Hematopoietic multipotent progenitor cell treated with erythropoietin and hydrocortisone succinate and interleukin-3 and kit ligand, for 4 days (in vitro differentiated cells): ENCODE measurements at regions not wholly inside any gene's neighbourhood (a gene's known extent, or its start where the extent isn't known, plus 50 kb on each side); places are given as distances from the start of the nearest gene placed in this dataset.
"Not testable (repeated sequence)": the region's sequence is repeated elsewhere in the genome, so short reads cannot be mapped to it uniquely, and the experiment has no call there.

Experiments used
- DNase-seq: peaks from one replicate; pipeline ENCODE4 v3.0.0-alpha.2; 2015

DNA sequence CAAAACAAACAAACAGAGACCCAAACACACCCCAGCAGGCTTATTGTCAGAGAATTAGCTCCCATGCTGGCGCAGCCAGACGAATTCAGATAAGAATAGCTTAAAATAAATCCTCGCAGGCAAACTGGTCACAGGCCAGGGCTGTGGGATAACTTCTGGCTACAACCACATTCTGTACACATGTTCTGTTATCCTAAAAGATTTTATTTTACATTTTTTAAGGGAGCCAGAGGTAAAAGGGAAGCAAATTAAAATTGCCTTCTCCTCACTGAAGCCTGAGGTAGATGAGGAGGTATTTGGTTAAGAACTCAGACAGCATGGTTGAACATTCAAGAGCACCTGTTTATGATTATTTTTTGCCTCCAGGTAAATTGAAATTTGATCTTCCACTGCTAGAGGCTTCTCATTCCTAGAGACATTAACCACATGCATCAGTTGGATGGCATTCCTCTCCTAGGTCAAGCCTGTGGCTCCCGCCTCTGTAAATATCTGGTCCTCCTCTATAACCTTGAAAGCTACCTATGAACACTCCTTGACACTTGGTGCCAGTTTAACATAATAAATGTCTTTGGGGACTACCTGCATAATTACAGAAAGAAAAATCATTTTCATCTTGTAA lies 190.3 kb downstream of the SATB1 start:
- DNase-seq = no peak

DNA sequence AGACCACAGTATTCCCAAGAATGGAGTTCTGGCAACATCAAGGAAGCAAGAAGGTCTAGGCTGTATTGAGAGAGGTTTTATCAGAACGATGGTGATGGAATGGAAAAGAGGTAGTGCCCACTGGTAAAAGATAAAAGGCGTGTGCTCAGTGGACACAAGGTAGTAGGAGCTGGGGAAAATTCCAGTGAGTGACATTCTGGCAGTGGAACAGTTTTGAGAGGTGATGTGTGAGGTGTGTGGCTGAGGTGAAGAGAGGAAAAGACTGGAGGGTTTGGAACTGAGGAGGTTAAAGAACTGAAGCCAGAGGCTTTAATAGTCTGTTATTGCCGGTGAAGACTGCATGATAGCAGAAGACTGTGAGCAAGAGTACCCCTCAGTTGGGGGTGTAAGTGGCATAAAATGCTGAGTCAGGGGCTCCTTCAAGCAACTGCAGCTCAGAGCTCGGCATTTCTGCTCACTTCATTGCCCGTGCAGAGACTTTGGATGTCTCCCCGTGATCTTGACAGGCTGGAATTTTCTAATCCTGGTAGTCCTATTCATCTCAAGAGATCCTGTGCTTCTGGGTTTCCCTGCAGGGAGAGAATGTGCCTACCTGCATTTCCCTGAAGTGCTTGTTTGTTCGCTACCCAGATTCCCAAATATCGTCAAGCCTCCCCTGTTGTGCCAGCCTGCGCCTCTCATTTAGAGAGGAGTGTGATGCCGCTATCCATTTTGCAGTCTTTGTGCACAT lies 191.0 kb downstream of the SATB1 start:
- no peak for DNase-seq

DNA sequence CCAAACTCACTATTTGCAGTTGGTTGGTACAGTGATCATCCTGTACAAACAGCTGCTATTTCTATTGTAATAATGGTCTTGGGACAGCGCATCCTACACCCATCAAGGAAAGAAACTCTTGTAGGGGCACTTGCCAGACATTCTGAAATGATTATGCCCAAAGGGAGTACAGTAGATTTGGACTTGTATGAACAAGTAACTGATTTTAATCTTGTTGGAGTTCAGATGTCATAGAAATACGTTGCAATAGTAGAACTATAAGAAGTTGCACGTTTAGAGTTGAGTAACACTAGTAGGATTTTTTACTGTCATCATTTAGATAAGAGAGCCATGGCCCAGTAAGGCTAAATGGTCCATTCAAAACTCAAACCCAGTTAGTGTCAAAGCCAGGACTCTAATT lies 192.8 kb downstream of the SATB1 start:
- no peak for DNase-seq

DNA sequence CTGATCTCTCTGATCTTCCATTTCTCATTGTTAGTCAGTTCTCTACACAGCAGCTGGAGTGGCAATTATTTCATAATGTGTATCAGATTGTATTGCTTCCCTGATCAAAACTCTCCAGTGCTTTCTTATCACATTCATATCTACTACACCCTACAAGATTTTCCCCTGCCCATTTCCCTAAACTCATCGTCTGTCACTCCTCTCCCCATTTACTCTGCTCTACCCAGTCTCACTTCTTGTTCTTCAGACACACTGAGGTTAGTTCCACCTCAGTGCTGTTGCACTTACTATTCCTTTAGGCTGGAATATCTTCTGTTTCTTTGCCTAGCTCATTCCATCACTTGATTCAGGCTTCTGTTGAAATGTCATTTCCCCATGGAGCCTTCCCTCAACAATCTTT lies 197.1 kb downstream of the SATB1 start:
- DNase-seq = no peak

DNA sequence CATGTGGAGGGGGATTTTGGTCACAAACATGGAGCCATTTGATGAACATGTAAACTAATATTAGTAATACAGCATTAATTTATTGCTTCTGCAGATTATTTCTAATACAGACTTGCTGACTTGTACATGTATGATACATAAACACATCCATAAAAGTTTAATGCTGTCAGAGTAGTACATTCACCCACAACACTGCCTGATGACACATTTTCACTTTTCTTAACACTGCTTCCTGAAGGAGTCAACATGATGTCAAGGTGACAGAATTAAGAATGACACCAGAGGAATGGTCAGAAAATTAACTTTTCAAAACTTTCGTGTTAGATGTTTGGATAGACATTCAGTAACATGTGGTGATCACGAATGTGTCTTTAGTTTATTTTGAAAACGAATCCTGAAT lies 199.4 kb downstream of the SATB1 start:
- DNase-seq = no peak

DNA sequence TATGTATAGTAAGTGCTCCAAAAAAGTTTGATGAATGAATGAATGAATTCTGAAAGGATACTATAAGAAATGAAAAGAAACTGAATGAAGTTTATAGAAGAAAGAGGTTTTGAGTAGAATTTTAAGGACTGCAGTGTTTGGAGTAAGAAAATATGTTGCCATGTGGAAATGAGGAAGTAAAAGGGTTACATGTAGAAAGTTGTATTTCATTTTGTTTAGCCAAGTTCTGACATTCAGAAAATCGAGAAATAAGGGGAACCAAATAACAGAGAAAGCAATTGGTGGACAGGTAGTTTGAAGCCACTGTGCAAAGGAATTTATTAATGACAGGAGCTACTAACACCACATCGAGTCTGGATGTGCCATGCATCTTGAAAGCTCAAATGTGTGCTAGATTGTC lies 200.7 kb downstream of the SATB1 start:
- DNase-seq = peak; percentile 45

DNA sequence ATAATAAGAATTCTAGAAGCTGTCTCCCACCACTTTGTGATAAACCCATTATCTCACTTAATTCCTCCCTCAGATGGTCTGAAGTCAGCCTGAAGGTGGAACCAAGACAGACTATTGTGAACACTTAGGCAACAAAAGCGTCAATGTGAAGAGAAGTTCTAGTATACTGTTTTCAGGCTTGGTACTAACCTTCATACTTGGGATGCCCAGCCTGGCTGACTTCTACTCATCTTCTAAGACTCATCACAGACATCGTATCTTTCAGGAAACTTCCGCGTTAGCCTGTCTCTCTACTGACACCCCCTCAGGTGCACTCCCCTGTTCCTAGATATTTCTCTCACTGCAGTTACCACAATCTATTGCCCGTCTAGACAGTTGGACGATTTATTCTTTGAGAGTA lies 201.2 kb downstream of the SATB1 start:
- no peak for DNase-seq

DNA sequence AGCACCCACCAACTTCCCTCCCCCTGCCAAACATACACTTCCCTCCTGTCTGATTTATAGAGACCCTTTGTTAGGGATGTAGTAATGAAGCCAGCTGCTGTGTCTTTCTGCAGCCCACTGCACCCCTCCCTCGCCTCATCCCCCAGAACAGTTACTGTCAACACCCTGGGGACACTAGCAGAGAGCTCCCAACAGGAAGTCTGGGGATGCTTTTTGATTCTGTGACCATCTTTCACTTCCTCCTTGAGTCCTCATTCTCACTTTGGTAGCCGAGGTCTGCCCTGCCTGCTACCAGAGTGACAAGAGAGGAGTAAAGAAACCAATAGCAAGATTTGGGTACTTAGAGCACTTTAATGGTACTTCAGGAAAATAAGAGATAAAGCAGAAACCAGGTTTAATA lies 201.6 kb downstream of the SATB1 start:
- DNase-seq = peak; percentile 82

DNA sequence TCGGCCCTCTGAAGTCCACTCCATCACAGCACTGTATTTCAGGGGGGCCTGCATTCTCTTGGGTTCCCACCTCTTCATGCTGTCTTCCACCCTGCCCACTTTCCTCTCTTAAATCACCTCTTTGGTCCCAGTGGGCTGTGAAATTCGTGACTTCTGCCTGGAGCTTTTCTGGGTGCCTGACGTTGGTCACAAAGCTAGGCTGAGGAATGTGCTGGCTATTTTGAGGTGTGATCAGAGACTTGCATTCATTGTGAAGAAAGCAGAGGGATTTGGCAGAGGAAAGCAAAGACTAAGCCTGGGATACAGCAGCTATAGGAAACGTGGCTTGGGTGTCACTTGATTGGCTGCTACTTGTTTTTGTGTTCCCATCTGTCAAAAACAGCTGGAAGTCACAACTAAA lies 202.5 kb downstream of the SATB1 start:
- DNase-seq = no peak

DNA sequence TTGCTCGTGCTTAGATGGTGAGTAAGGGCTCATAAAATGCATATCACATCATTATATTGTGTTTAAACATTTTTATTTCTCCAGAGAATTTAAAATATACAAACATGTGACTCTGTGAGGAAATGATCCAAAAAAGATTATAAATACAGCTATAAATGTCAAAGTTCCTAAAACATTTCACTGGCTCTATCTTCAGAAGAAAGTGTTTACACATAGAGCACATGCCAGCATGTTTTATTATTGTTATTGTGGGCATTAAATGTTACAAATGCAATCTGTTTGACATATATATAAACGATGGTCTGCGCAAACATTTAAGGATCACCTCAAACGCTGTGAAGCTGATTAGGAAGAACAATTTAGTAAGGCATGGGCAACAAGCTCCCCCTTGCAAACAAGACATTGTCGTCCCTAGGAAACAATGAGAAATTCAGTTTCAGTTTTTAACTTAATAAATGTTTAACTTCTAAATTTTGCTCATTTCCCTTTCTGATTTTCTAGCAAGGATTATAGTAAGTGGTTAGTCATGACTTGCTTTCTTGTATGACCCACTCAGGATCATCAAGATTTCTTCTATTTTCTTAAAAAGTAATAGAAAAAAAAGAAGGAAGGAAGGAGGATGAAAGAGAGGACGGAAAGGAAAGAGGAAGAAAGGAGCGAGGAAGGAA lies 207.5 kb downstream of the SATB1 start:
- DNase-seq = no peak

DNA sequence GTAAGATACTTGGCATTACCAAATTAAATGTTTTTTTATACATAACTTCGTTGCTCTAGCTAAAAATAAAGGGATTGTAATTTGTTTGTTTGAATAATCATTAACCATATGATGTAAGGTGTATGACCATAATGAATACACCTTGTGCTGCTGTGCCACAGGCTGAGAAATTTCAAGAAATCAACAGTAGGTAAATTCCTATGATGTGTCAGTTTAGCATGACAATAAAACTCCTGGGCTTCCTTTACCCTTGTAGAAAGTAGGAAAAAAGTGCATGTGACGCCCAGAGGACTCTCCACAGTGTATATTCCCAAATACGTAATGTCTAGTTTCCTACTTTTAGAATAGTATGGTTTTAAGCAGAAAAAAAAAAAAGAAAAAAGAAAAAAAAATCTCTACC lies 208.1 kb downstream of the SATB1 start:
- no peak for DNase-seq

DNA sequence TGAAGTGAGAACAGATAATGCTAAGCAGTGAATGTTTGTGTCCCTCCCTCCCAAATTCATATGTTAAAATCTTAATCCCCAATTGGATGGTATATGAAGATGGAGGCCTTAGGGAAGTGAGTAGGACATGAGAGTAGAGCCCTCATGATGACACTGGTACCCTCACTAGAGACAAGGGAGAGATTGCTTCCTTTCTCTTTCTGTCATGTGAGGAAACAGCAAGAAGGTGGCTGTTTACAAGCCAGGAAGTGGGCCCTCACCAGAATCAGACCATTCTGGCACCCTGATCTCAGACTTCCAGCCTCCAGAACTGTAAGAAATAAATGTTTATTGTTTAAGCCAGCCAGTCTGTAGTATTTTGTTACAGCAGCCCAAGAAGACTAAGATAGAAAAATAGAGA lies 209.5 kb downstream of the SATB1 start:
- DNase-seq = no peak

DNA sequence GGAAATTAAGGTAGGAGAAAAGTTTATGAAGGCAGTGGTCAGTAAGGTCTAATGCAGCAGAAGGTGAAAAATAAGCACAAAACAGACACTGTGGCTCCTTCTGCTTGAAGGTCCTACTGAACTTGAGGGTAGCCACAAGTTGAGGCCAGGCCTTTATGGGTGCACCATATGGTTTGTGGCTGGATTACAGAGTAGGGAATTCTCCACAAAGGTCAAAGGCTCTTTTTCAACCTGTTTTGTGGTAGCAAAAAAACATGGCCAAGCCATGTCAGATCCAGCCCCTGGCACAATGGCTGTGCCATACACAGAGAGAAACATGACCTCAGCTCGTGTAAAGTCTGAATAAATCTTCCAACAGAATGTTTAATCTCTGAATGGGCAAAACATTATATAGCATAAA lies 214.0 kb downstream of the SATB1 start:
- no peak for DNase-seq

DNA sequence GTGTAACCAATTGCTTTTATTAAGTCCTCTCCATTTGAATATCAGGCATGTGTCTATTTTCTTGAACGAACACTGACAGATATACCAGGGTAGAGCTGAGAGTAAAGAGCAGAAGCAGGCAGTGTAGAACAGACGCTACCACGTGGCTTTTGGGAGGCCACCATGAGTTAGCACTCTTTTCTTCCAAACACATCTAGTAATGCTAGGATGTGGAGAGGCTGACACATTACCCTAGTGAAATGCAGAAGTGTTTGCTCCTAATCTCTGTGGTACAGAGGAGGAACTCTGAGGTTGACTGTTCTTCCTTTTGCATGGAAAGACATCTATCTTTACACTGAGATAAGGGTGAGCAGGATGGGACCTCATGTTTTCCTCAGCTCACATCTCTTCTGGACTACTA lies 216.3 kb downstream of the SATB1 start:
- DNase-seq = peak; percentile 96

DNA sequence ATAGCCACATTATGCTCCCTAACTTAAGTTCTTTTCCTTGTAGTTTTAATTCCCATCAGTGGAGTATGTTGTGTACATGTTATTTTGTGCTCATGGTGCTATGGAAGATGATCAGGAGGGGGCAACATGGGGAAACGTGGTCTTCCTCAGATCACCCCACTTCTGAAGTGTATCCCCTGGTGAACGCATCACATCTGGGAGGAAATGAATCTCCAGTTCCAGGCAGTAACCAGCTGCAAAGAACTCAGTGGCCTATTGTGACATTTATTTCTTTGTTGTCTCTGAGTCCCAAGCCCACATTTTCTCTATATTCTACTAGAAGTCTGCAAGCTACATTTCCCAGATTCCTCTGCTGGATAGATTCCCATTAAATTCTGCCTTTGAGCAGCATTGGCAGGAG lies 217.0 kb downstream of the SATB1 start:
- peak; percentile 50 for DNase-seq

DNA sequence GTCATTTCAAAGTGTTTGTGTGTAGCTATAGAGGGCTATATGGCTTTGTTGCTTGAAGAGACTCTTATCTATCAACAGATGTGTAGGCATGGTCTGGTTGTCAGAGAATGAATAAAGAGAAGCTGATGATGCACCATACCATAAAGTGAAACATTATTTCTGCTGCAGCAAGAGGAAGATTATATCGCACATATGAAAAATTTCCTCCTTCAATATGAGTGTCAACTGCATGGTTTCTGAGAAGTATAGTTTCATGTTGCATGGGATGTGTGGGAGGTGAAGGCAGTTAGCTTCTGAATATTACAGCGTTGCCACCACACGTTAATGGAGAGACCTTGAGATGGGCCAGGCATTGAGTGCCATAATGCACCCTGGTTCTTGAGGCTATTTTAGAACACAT lies 217.9 kb downstream of the SATB1 start:
- peak; percentile 58 for DNase-seq

DNA sequence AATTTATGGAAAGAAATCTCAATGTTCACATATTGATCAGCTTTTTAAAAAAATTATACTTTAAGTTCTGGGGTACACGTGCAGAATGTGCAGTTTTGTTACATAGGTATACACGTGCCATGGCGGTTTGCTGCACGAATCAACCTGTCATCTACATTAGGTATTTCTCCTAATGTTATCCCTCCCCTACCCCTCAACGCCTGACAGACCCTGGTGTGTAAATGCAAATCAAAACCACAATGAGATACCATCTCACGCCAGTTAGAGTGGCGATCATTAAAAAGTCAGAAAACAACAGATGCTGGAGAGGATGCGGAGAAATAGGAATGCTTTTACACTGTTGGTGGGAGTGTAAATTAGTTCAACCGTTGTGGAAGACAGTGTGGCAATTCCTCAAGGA lies 219.4 kb downstream of the SATB1 start:
- DNase-seq = not testable (repeated sequence)

DNA sequence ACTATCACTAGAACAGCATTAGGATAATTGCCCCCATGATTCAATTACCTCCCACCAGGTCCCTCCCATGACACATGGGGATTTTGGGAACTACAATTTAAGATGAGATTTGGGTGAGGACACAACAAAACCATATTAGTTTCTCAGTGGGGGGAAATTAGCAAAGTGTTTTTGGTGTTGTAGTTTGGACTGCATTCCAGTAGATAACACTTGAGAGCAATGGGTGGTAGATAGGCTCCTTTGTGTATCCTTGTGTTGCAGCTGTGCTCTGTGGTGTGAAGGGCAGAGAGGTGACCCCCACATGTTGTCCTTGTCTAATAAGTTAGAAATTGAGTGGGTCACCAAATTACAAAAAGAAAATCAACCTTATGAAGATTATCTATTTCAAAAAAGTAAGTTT lies 223.8 kb downstream of the SATB1 start:
- DNase-seq = no peak

DNA sequence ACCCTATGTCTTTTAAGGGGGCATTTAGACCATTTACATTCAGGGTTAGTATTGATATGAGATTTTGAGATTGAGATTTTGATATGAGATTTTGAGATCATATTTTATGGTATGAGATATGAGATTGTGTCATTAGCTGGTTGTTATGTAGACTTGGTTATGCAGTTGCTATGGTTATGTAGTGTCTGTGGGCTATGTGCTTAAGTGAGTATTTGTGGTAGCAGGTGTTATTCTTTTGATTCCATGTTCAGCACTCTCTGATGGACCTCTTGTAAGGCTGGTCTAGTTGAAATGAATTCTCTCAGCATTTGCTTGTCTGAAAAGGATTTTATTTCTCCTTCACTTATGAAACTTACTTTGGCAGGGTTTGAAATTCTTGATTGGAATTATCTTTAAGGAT lies 225.4 kb downstream of the SATB1 start:
- no peak for DNase-seq

DNA sequence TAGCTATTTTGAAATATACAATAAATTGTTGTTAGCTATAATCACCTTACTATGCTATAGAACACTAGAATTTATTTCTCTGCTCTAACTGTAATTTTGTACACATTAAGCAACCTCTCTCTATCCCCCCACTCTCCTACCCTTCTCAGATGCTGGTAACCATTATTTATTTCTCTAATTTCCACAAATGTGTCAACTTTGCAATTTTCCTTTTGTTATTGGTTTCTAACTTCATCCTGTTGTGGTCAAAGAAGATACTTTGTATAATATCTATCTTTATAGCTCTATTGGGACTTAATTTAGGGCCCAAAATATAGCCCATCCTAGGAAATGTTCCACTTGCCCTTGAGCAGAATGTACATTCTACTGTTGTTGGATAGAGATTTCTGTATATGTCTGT lies 229.3 kb downstream of the SATB1 start:
- no peak for DNase-seq

DNA sequence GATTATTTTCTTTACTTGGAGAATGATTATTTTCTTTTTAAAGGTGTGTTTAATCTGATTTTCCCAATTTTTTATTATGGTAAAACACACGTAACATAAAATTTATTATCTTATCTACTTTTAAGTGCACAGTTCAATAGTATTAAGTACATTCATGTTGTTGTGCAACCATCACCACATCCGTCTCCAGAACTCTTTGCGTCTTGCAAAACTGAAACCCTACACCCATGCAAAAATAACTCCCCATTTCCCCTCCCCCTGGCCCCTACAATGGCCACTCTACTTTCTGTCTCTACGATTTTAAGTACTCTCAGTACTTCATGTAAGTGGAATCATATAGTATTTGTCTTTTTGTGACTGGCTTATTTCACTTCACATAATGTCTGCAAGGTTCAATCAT lies 230.7 kb downstream of the SATB1 start:
- peak; percentile 56 for DNase-seq

DNA sequence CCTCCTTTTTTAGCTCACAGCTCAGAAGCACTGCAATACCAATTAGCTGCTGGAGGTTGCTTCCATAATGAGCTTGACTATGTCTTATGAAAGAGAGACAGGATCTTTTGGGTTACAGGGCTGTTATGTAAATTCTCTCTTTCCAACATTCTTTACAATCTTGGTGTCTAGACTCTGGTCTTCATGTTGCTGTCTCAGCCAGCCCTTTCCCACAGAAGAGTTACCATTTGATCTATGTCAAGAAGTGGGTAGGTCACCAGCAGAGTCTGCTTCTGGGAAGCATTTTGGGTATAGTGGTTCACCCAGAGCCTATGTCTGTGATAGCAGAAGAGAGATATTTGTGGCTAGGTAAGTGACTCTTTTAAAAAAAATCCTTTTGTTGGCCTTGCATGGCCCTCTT lies 234.5 kb downstream of the SATB1 start:
- no peak for DNase-seq

DNA sequence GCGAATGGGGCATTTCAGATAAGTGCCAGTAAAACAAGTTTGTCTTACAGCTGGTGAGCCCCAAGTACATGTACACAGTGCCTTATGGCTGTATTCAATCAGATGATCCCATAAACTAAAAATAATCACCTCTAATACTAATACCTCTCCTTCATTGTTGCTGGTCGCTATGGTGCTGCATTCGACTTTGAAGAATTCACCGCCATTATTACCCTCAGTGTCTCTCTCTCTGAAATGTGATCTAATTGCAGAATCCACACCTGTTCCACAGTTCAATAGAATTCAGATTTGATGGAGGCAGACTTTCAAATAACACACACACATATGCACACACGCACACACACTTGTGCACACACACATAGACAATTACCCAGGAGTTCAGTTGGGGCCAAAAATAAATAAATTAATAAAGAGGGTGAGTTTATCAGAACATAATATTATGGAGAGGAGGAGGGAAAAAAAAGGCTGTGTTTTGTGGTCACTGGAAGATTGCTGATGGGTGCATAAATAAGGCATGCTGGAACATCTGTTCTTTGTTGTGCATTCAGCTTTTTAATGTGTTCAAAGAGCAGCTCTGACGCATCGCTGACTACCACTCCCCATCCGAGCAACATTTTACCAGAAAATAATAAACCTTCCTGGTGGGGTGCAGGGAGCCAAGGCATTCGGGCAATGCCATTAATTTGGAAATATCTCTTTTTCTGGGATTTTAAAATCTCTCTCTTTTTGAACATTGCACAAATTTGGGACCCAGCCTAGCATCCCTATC lies 235.7 kb downstream of the SATB1 start:
- DNase-seq = no peak

DNA sequence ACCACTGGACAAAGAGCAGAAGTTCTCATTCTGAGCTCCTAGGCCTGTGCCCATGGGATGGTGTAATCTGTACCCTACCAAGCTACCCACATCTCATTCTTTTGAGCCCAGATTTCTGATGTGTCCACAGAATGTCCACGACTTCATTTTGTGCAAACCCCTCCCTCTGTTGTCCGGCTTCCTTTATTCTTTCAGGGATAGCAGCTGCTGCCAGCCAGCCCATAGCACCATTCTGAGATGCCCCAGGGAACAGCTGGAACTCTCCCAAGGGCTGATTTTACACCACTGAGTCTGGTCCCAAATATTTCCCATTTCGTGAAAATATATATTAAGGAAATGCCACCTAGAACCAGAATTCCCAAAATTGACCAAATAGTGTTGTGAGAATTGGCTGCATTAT lies 236.6 kb downstream of the SATB1 start:
- DNase-seq = no peak
